Mammary epithelial cell (primary cell): ENCODE measurements at regions not wholly inside any gene's neighbourhood (a gene's known extent, or its start where the extent isn't known, plus 50 kb on each side); places are given as distances from the start of the nearest gene placed in this dataset.

ENCODE experiments used
- CTCF ChIP-seq, 2 donors: IDR thresholded peaks in 1 of 2; conservative IDR thresholded peaks in 1 of 2; 2 replicates each; pipeline ENCODE4 v1.5.1; 2011 to 2012; ENCODE audit warnings: inconsistent platforms in 2 of 2, low read length in 2 of 2, mild to moderate bottlenecking in 2 of 2, control low read depth in 1 of 2, low read depth in 1 of 2; ENCODE audit not compliant: insufficient read depth in 1 of 2; ENCODE audit errors: extremely low read depth in 1 of 2
- EZH2 ChIP-seq: IDR thresholded peaks from 2 replicates; pipeline ENCODE4 v1.6.1; 2012; ENCODE audit warnings: low read length, inconsistent platforms, borderline replicate concordance

GRCh38 chr2:146666340-146666739 lies 1178.5 kb upstream of the ACVR2A start:
- no peak for TF ChIP-seq CTCF (conservative IDR thresholded peaks at IDR 0.05 in 1 of 2, IDR thresholded peaks at IDR 0.05 in 1 of 2; ENCODE audit: extremely low read depth in 1 of 2, insufficient read depth in 1 of 2, low read depth in 1 of 2, low read length in 2 of 2)
- no peak for TF ChIP-seq EZH2
